PC-9 (cell line): ENCODE measurements at regions not wholly inside any gene's neighbourhood (a gene's known extent, or its start where the extent isn't known, plus 50 kb on each side); places are given as distances from the start of the nearest gene placed in this dataset.

Experiments used
- BruUV-seq: library from RNA; stranded (reverse); fragments of 400-500 nt; replicated peaks from 2 replicates; lab custom pipeline; 2021; lab: Mats Ljungman, UMichigan
- CTCF ChIA-PET: fragments of 300-600 bp; sonication (Branson Sonifier 250); formaldehyde crosslinking; loops from one replicate; lab custom pipeline; 2022; ENCODE audit warnings: antibody characterized with exemption; lab: Charles Lee
- POLR2A ChIA-PET: fragments of 300-600 bp; sonication (Branson Sonifier 250); formaldehyde crosslinking; loops from one replicate; lab custom pipeline; 2022; ENCODE audit warnings: antibody characterized with exemption; ENCODE audit not compliant: unreplicated experiment; lab: Charles Lee
- DNase-seq, 2 experiments: peaks; one replicate each; pipeline versions ENCODE4 v3.0.0 to v3.0.0-alpha.2; 2015 to 2022; ENCODE audit warnings: mixed read lengths in 1 of 2
- H2AFZ ChIP-seq: fragments of 200-600 bp; sonication (generic); 2 replicates; pipeline ENCODE4 v1.8.1; 2017; ENCODE audit warnings: antibody characterized with exemption
- H3F3A ChIP-seq: fragments of 200-600 bp; sonication (generic); 2 replicates; pipeline ENCODE4 v1.8.1; 2017; ENCODE audit warnings: antibody characterized with exemption, mild to moderate bottlenecking, low read depth; ENCODE audit not compliant: insufficient read depth
- H3K27ac ChIP-seq: fragments of 200-600 bp; sonication (generic); 2 replicates; pipeline ENCODE4 v1.6.1; 2016; ENCODE audit warnings: mixed run types
- H3K27me3 ChIP-seq: fragments of 200-600 bp; sonication (generic); 2 replicates; pipeline ENCODE4 v1.6.1; 2016; ENCODE audit warnings: low read depth, mixed run types; ENCODE audit not compliant: insufficient read depth
- H3K36me3 ChIP-seq: fragments of 200-600 bp; sonication (generic); 2 replicates; pipeline ENCODE4 v1.6.1; 2016; ENCODE audit warnings: low read depth, mixed run types
- H3K4me1 ChIP-seq: fragments of 200-600 bp; sonication (generic); replicated peaks from 2 replicates; pipeline ENCODE4 v1.6.1; 2016; ENCODE audit warnings: mixed run types; ENCODE audit not compliant: insufficient read depth
- H3K4me2 ChIP-seq: fragments of 200-600 bp; sonication (generic); 2 replicates; pipeline ENCODE4 v1.6.1; 2017; ENCODE audit warnings: mixed run types
- H3K4me3 ChIP-seq: fragments of 200-600 bp; sonication (generic); 2 replicates; pipeline ENCODE4 v1.6.1; 2016; ENCODE audit warnings: mixed run types
- H3K79me2 ChIP-seq: fragments of 200-600 bp; sonication (generic); 2 replicates; pipeline ENCODE4 v1.6.1; 2017; ENCODE audit warnings: low read depth, mixed run types
- H3K9me2 ChIP-seq: fragments of 200-600 bp; sonication (generic); 2 replicates; pipeline ENCODE4 v1.8.1; 2017; ENCODE audit warnings: mild to moderate bottlenecking; ENCODE audit not compliant: insufficient read depth
- H3K9me3 ChIP-seq: fragments of 200-600 bp; sonication (generic); 2 replicates; pipeline ENCODE4 v1.8.1; 2016; ENCODE audit warnings: low read depth; ENCODE audit not compliant: insufficient read depth
- H4K20me1 ChIP-seq: fragments of 200-600 bp; sonication (generic); 2 replicates; pipeline ENCODE4 v1.8.1; 2017; ENCODE audit not compliant: insufficient read depth
- EZH2 ChIP-seq: fragments of 200-600 bp; sonication (generic); IDR thresholded peaks from 2 replicates; pipeline ENCODE4 v1.8.0; 2017; ENCODE audit warnings: antibody characterized with exemption, low read depth
- intact Hi-C: fragments of 100-400 bp; cut with micrococcal nuclease; formaldehyde crosslinking; loops from one replicate; pipeline ENCODE4 v1.10.0; 2022; ENCODE audit not compliant: unreplicated experiment
- TF ChIP-seq, protein P1 (sequence below): fragments of 200-600 bp; sonication (generic); conservative IDR thresholded peaks from 2 replicates; pipeline ENCODE4 v1.6.1; 2017; ENCODE audit warnings: mixed run types, antibody characterized with exemption, mild to moderate bottlenecking, moderate library complexity

GRCh38 chr3:165640031-165640430, 197.2 kb downstream of the BCHE start:
- Histone ChIP-seq H3F3A (peaks cover 10% of the 10 kb centered on the region), H3K4me2 (no peak overlapping the region), H3K79me2 (no peaks in the 10 kb centered on the region), H3K36me3 (no peaks in the 10 kb centered on the region), H3K4me1 (peaks cover 15% of the 10 kb centered on the region), H3K4me3 (no peak overlapping the region), H2AFZ (no peak overlapping the region), H3K27ac (no peak overlapping the region), H3K9me2 (no peaks in the 10 kb centered on the region), H3K27me3 (no peaks in the 10 kb centered on the region), H3K9me3 (peaks cover 4% of the 10 kb centered on the region; the same call in 1 of the 2 replicates), H4K20me1 (no peaks in the 10 kb centered on the region)
- TF ChIP-seq, protein P1, sequence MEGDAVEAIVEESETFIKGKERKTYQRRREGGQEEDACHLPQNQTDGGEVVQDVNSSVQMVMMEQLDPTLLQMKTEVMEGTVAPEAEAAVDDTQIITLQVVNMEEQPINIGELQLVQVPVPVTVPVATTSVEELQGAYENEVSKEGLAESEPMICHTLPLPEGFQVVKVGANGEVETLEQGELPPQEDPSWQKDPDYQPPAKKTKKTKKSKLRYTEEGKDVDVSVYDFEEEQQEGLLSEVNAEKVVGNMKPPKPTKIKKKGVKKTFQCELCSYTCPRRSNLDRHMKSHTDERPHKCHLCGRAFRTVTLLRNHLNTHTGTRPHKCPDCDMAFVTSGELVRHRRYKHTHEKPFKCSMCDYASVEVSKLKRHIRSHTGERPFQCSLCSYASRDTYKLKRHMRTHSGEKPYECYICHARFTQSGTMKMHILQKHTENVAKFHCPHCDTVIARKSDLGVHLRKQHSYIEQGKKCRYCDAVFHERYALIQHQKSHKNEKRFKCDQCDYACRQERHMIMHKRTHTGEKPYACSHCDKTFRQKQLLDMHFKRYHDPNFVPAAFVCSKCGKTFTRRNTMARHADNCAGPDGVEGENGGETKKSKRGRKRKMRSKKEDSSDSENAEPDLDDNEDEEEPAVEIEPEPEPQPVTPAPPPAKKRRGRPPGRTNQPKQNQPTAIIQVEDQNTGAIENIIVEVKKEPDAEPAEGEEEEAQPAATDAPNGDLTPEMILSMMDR, result no peak
- no peak for TF ChIP-seq EZH2
- intact Hi-C loops, result loop anchor here (5.0 kb wide), 1 partner anchor 68 kb away; no protein-coding TSS in a partner anchor
- CTCF ChIA-PET, result no interaction called here
- no peak for DNase-seq
- no TSS peak for BruUV-seq
- POLR2A ChIA-PET, result no interaction called here

- no peak overlapping the region for H3K27ac ChIP-seq
- no peak overlapping the region for H3K4me2 ChIP-seq
- no peak overlapping the region for H3K4me3 ChIP-seq
- no TSS peak for BruUV-seq
- H3K9me3 ChIP-seq, result no peaks in the 10 kb centered on the region
- no peaks in the 10 kb centered on the region for H3K27me3 ChIP-seq
- intact Hi-C loops, result no loop called here
- no peaks in the 10 kb centered on the region for H4K20me1 ChIP-seq
- no peak for TF ChIP-seq EZH2
- TF ChIP-seq, protein P1, result no peak
- H3K36me3 ChIP-seq, result no peaks in the 10 kb centered on the region
- no peaks in the 10 kb centered on the region for H3K79me2 ChIP-seq
- no peaks in the 10 kb centered on the region for H3K9me2 ChIP-seq
- no peak overlapping the region for H2AFZ ChIP-seq
- POLR2A ChIA-PET, result no interaction called here
- H3F3A ChIP-seq, result 0 out of 2 replicates have a peak, but pooled peaks cover 6% of the 10 kb centered on the region
- no peak for DNase-seq
- CTCF ChIA-PET, result no interaction called here
- H3K4me1 ChIP-seq, result peaks cover 5% of the 10 kb centered on the region; the same call in 1 of the 2 replicates
These were observed 199.2 kb downstream of the BCHE start for GRCh38 chr3:165638034-165638433.

- CTCF ChIA-PET, result no interaction called here
- no peaks in the 10 kb centered on the region for H3K36me3 ChIP-seq
- no peak overlapping the region for H3K27ac ChIP-seq
- POLR2A ChIA-PET, result interaction anchor here (0.5 kb wide), 1 partner anchor 1570 kb away, joined by 5 read pairs; no protein-coding TSS in a partner anchor
- intact Hi-C loops, result no loop called here
- H3K27me3 ChIP-seq, result no peaks in the 10 kb centered on the region
- H2AFZ ChIP-seq, result no peak overlapping the region
- H3K4me2 ChIP-seq, result no peak overlapping the region
- no peak overlapping the region for H3K4me3 ChIP-seq
- no peaks in the 10 kb centered on the region for H3K9me2 ChIP-seq
- no peaks in the 10 kb centered on the region for H3K4me1 ChIP-seq
- BruUV-seq, result no TSS peak
- H3F3A ChIP-seq, result no peaks in the 10 kb centered on the region
- no peaks in the 10 kb centered on the region for H3K9me3 ChIP-seq
- TF ChIP-seq EZH2, result no peak
- TF ChIP-seq, protein P1, result no peak
- DNase-seq, result no peak
- H4K20me1 ChIP-seq, result no peaks in the 10 kb centered on the region
- no peaks in the 10 kb centered on the region for H3K79me2 ChIP-seq
These were observed 200.6 kb downstream of the BCHE start for GRCh38 chr3:165636684-165637015.
